AG04449 (cell line): ENCODE measurements at regions not wholly inside any gene's neighbourhood (a gene's known extent, or its start where the extent isn't known, plus 50 kb on each side); places are given as distances from the start of the nearest gene placed in this dataset.

ENCODE experiments used
- CTCF ChIA-PET: fragments of 350-600 bp; formaldehyde crosslinking; extraction: SDS; loops from one replicate; lab custom pipeline; 2021; ENCODE audit warnings: antibody characterized with exemption; lab: Yijun Ruan, JAX
- POLR2A ChIA-PET: fragments of 400-600, 350-600 bp; formaldehyde crosslinking; extraction: SDS; loops from one replicate; lab custom pipeline; 2020; ENCODE audit warnings: antibody characterized with exemption, inconsistent platforms; lab: Yijun Ruan, JAX
- DNase-seq: peaks from one replicate; pipeline ENCODE4 v3.0.0-alpha.2; 2010; ENCODE audit warnings: low read depth, low spot score
- H3K4me3 ChIP-seq: 2 replicates; pipeline ENCODE4 v1.5.1; 2011; ENCODE audit warnings: low read depth, mild to moderate bottlenecking, control low read depth, low read length
- TF ChIP-seq, protein P1 (sequence below): IDR thresholded peaks from one replicate; pipeline ENCODE4 v1.5.1; 2011; ENCODE audit warnings: mild to moderate bottlenecking, moderate library complexity, low read length, control low read depth, inconsistent platforms; ENCODE audit not compliant: insufficient read depth; ENCODE audit errors: missing control alignments

DNA sequence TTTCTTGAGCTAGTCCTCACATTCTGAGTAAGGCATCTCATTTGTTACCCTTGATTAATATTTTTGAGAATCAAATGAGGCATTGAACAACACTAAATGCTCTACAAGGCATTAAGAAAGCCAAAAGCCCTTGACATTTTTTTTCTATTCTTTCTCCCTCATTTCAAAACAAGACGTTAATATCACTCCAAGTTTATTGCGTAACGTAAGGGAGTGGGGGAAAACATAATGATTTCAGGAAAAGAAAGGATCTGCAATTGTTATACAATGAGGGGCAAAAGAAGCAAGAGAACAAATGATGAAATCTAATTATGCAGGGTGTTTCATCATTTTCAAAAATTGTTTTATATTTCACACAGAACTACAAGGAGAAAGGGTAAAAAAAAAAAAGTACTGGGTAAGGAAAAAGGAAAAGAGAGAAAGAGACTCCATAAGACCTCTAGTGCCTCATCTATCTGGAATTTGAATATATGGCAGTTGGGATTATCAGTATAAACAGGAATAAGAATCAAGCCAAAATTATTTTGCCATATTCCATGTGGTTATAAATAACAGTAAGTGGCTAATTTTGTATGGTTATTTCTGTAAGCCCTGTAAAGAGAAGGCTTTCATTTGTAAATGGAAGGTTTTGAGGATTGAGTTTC lies 163.0 kb downstream of the ABCA8 start:
- POLR2A ChIA-PET: no interaction called here
- TF ChIP-seq, protein P1, sequence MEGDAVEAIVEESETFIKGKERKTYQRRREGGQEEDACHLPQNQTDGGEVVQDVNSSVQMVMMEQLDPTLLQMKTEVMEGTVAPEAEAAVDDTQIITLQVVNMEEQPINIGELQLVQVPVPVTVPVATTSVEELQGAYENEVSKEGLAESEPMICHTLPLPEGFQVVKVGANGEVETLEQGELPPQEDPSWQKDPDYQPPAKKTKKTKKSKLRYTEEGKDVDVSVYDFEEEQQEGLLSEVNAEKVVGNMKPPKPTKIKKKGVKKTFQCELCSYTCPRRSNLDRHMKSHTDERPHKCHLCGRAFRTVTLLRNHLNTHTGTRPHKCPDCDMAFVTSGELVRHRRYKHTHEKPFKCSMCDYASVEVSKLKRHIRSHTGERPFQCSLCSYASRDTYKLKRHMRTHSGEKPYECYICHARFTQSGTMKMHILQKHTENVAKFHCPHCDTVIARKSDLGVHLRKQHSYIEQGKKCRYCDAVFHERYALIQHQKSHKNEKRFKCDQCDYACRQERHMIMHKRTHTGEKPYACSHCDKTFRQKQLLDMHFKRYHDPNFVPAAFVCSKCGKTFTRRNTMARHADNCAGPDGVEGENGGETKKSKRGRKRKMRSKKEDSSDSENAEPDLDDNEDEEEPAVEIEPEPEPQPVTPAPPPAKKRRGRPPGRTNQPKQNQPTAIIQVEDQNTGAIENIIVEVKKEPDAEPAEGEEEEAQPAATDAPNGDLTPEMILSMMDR: no peak
- no peak for DNase-seq
- CTCF ChIA-PET: interaction anchor here (1.2 to 9.7 kb wide), 3 partner anchors 14 to 179 kb away, joined by 3 to 77 read pairs (median 3); no protein-coding TSS in a partner anchor
- H3K4me3 ChIP-seq: no peak overlapping the region

DNA sequence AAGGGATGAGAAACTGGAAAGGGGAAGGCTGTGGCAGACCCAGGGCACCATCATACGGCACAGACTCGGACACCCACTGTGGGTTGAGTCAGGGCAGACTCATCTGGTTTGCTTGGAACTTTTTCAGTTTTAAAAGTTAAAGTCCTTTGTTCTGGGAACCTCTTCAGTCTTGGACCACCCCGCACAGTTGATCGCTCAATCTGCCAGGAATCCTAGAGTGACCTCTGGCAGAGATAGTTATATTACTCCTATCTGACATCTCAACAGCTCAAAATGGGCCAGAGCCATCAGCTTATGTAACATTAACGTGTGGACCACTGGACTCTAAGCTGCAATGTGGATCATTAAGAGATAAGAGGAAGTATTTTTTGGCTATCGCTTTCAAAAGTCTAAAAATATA lies 164.3 kb downstream of the ABCA8 start:
- H3K4me3 ChIP-seq: no peak overlapping the region
- ChIA-PET CTCF (interaction anchor here (1.0 to 9.7 kb wide), 3 partner anchors 13 to 19 kb away, joined by 3 to 77 read pairs (median 4); no protein-coding TSS in a partner anchor), POLR2A (no interaction called here)
- no peak for DNase-seq
- TF ChIP-seq, protein P1: no peak

DNA sequence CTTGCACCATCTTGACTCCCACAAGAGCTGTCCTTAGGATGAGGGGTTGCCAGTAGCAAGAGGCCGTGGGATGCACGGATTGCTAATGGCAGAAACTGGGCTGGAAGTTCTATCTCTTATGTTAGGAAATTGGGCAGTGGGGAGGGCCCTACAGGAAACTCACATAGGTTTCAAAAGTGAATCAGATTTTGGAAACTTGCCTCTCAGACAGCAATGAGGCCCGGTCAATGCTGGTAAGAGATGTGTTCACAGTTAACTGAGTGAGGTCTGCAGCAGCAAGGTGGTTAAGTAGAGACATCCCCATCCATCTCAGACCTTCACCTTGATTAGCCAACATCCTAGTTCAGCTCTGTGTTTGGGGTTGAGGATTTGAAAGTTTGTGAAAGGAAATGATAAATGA lies 164.7 kb downstream of the ABCA8 start:
- TF ChIP-seq, protein P1: no peak
- DNase-seq: no peak
- ChIA-PET POLR2A (no interaction called here), CTCF (interaction anchor here (1.0 to 9.7 kb wide), 3 partner anchors 13 to 18 kb away, joined by 3 to 77 read pairs (median 4); no protein-coding TSS in a partner anchor)
- H3K4me3 ChIP-seq: no peak overlapping the region

DNA sequence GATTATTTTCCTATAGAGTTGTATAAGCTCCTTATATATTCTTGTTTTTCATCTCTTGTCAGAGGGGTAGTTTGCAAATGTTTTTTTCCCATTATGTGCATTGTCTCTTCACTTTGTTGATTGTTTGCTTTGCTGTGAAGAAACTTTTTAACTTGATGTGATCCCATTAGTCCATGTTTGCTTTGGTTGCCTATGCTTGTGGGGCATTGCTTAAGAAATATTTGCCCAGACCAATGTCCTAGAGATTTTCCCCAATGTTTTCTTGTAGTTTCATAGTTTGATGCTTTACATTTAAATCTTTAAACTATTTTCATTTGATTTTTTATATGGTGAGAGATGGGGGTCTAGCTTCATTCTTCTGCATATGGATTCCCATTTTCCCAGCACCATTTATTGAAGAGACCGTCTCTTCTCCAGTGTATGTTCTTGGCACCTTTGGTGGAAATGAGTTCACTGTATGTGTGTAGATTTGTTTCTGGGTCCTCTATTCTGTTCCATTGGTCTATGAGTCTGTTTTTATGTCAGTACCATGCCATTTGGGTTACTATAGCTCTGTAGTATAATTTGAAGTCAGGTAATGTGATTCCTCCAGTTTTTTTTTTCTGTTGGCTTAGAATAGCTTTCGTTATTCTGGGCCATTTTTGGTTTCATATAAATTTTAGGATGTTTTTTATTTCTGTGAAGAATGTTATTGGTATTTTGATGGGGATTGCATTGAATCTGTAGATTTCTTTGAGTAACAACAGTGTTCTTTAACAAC lies 165.8 kb downstream of the ABCA8 start:
- no peak overlapping the region for H3K4me3 ChIP-seq
- DNase-seq: no peak
- CTCF ChIA-PET: interaction anchor here (0.9 to 9.7 kb wide), 2 partner anchors 12 to 181 kb away, joined by 3 to 77 read pairs; no protein-coding TSS in a partner anchor
- POLR2A ChIA-PET: no interaction called here
- TF ChIP-seq, protein P1: no peak

DNA sequence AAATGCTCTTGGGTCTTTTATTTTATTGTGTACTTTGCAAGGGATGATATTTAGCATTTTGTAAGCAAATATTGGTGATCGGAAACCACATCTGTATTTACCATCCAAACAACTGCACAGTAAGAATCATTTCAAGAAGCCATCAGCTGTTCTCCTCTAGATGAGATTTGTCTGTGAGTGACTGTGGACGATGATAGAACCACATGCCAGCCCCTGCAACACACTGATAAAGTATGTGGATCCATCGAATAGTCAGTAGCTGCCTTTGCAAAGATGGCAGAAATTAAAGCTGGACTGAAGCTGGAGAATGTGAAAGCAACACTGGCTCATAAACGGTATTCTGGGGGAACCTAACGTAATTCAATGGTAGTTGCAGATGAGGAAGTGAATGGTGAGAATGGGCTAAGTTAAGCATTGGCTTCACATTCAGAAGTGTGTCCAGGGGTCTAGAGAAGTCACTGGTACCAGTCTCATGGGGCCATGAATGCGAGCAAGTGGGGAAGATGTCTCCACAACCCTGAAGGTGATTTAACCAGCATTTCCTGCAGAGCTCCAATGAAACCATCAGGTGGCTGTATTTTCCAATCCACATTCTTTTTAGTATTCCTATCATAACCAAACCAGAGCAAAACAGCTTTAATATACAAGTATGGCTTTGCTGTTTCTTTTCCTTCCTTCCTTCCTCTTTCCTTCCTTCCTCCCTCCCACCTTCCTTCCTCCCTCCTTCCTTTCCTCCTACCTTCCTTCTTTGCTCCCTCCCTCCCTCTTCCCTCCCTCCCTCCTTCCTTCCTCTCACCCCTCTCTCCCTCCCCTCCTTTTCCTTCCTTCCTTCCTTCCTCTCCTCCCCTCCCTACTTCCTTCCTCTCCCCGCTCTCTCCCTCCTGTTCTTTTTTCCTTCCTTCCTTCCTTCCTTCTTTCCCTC lies 169.4 kb downstream of the ABCA8 start:
- TF ChIP-seq, protein P1: no peak
- ChIA-PET POLR2A (no interaction called here), CTCF (interaction anchor here (1.2 to 2.5 kb wide), 7 partner anchors 10 to 462 kb away, joined by 3 to 10 read pairs (median 5); no protein-coding TSS in a partner anchor)
- DNase-seq: no peak
- H3K4me3 ChIP-seq: no peak overlapping the region
